ENCODE measurements at regions not wholly inside any gene's neighbourhood (a gene's known extent, or its start where the extent isn't known, plus 50 kb on each side); places are given as distances from the start of the nearest gene placed in this dataset.
"Not testable (repeated sequence)": the region's sequence is repeated elsewhere in the genome, so short reads cannot be mapped to it uniquely, and the experiment has no call there.

GRCh38 chr1:189021577-189021976 lies 1456.1 kb downstream of the BRINP3 start:
- no peak for DNase-seq (ENCODE audit: low spot score)

GRCh38 chr1:189022015-189022414 lies 1455.6 kb downstream of the BRINP3 start:
- DNase-seq (ENCODE audit: low spot score) = no peak

DNA sequence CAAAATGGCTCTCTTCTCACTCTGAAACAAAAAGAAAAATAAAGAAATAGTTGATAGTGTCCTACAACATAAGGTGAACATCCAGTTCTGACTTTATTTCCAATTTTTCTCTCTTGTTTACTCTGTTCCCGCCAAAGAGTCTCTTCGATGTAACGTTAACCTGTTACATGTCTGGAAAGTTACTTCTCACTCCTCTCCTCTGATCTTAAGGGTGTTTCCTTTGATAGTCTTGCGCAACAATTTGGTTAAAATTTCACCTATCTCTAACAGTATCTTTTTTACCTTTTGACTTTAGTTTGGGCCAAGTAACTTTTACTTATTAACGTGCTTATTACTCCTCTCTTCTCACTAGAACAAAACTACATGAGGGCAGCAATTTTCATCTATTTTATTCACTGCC lies 1450.2 kb downstream of the BRINP3 start:
- DNase-seq (ENCODE audit: low spot score) = no peak

- DNase-seq (ENCODE audit: low spot score) = no peak
These were observed 1444.5 kb downstream of the BRINP3 start for GRCh38 chr1:189033169-189033568.

GRCh38 chr1:189036628-189037027 lies 1441.0 kb downstream of the BRINP3 start:
- no peak for DNase-seq (ENCODE audit: low spot score)

DNA sequence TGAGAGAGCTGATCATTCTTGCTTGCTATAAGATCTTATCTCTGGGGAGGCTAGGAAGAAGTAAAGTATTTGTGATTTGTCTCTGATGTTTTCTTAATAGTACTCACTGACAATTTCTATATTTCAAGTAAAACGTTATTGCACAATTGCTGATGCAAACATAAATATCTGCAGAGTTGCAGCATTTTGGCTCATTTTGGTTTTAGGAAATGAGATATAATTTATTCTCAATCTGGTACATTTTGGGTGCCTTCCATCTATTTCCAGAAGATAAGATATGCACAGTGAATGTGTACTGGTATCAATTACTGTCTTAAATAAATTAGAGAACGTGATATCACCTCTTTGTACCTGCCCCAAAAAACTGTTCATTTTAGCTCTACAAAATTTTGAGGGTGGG lies 1431.5 kb downstream of the BRINP3 start:
- no peak for DNase-seq (ENCODE audit: low spot score)

DNA sequence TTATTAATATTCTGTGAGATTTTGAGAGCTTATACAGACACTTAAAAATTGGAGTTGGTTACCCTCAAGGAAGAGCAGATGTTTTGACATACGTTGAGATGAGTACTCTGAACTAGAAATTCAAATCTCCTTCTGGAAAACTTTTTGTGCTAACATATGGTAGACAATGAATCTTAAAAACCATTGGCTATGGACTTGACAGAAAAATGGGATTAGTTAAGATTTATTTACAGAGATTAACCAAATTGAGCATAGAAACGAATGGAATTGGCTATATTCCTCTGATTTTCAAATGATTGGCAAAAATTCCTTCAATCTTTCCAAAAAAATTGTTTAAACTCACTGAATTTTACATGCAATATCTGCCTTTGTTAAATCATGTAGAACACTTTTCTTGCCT lies 1392.9 kb downstream of the BRINP3 start:
- DNase-seq (ENCODE audit: low spot score) = no peak

- no peak for DNase-seq (ENCODE audit: low spot score)
These were observed 1373.7 kb downstream of the BRINP3 start for GRCh38 chr1:189103956-189104355.

DNA sequence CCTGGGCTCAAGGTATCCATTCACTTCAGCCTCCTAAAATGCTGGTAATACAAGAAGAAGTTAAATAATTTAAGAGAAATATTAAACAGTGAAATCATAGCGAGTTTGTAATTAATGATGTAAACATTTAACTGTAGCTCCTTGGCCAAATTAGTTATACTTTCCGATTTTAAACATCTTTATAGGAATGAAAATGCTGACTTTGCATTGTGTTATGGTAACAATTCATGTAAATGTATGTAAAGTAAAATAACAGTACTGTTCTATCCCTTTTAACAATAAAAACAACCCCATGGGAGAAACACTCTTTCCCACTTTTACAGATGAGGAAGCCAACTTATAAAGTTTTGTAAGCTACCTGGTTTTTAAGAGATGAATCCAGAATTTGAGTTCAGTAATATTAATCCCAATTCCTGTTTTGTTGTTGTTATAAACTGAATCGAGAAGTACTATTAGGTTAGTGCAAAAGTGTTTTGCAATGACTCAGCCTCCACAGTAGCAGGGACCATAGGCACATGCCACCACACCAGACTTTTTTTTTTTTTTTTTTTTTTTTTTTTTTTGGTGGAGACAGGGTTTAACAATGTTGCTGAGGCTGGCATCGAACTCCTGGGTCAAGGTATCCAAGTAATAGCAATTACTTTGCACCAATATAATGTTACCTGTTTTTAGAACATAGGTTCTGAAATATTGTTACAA lies 1360.4 kb downstream of the BRINP3 start:
- DNase-seq (ENCODE audit: low spot score) = no peak

DNA sequence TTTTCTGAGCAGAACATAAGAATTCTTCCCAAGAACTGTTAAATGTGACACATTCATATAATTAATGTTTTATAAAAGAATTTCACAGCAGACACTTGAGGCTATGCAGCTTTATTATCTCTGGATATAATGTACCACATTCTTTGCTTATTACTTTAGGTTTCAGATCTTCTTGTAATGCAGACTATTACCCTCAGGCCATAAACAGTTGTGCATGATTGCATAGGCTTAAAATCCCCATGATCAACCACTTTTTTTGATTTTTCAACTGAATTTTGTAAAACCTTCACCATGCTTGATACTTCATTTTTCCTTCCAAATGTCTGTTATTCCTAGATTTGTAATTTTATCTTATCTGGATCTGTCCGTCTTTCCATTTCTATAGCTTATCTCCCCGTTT lies 1355.7 kb downstream of the BRINP3 start:
- DNase-seq (ENCODE audit: low spot score) = no peak

GRCh38 chr1:189125694-189126093 lies 1352.0 kb downstream of the BRINP3 start:
- no peak for DNase-seq (ENCODE audit: low spot score)

DNA sequence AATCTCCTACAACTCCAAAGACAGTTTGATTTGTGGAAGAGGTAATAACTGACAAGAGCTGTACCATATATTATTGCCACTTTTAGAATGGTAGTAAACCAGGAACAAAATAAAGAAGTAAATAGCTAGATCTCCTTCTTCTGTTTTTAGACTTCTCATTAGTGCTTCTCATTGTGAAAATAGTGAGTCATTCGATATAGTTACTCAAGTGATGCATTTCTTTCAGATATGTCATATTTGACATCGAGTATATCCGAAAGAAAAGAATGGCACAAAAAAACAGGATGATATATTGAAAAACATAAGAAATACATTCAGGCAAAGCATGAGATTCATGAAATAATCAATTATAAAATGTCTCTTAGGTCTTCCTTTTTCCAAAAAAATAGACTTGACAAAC lies 1346.1 kb downstream of the BRINP3 start:
- no peak for DNase-seq (ENCODE audit: low spot score)

- not testable (repeated sequence) for DNase-seq (ENCODE audit: low spot score)
These were observed 1337.9 kb downstream of the BRINP3 start for GRCh38 chr1:189139748-189140147.

DNA sequence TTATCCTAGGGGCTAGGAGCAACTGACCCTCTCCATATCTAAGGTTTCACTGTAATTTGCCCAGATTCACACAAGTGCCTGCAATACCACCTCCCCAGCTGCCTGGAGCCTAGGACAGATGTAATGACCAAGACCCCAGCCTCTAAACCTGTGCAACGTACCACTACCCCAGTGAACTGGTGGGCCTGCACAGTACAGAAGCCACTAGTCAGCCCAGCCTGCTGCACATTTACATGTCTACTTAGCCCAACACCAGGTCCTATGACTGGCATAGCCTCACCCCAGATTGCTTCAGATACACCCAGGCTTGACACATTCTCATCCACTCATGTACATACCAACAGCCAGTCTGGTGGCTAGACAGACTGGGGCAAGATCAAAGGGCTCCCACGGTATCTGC lies 1336.6 kb downstream of the BRINP3 start:
- no peak for DNase-seq (ENCODE audit: low spot score)

GRCh38 chr1:189149547-189150375 lies 1327.9 kb downstream of the BRINP3 start:
- no peak for DNase-seq (ENCODE audit: low spot score)

DNA sequence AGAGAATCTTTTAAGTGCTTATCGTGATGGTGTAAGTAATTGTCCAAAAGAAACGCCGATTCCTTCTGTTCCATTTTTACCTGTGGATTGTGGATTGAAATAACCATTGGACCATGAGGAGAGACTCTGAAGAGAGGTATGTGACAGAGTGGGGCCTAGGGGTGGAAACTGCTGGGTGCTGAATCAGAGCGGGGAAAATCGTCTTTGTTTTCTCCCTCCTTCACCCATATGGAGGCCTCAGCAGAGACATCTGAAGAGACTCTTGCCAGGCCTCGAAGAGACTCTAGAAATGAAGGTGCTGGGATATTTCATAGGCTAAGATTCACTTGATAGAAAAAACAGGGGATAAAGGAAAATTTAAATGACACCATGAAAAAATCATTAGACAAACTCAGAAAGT lies 1327.0 kb downstream of the BRINP3 start:
- DNase-seq (ENCODE audit: low spot score) = no peak

GRCh38 chr1:189151361-189151760 lies 1326.3 kb downstream of the BRINP3 start:
- DNase-seq (ENCODE audit: low spot score) = no peak

DNA sequence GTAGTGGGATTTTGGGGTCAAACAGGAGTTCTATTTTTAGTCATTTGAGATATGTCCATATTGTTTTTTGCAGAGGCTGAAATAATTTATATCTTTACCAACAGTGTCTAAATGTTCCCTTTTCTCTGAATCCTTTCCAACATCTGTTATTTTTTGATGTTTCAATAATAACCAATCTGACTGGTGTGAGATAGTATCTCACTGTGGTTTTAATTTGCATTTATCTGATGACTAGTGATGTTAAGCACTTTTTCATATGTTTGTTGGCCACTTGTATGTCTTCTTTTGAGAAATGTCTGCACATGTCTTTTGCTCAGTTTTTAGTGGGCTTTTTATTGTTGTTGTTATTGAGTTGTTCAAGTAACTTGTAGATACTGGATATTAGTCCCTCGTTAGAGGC lies 1325.0 kb downstream of the BRINP3 start:
- no peak for DNase-seq (ENCODE audit: low spot score)

GRCh38 chr1:189158155-189158554 lies 1319.5 kb downstream of the BRINP3 start:
- no peak for DNase-seq (ENCODE audit: low spot score)

DNA sequence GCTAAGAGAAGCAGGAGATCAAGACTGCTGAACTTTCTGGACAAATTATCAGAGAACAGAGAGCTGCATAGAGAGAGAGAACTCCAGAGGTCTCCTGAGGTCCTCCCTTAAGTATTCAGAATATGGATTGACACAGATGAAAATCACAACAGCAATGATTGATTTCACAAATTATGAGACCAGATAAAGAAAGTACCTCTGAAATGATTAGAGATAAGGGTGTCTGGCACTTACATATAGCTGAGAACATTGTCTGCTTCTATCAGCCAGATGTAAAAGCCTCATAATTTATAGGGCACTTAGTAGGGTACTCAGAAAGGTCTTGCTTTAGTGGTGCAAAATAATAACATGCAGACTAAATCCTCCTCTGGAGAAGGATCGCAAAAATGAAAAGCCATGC lies 1301.8 kb downstream of the BRINP3 start:
- DNase-seq (ENCODE audit: low spot score) = no peak

- no peak for DNase-seq (ENCODE audit: low spot score)
These were observed 1297.6 kb downstream of the BRINP3 start for GRCh38 chr1:189180057-189180456.

DNA sequence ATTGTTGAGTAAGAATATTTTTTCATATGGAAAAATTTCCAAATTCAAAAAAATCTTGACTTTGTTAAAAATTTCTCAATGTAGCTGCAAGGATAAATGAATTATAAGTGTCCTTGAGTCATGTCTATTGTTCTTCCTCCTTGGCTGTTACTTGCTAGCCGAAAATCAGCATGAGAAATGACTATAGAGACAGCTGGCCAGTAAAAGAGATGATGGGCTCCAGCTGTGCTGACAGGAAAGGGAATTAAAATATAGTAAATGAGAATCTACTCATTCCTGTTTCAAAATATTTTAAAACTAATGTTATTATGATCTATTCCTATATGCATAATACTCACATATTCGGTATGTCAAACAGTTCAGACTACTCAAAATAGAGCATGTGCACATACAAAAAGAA lies 1292.6 kb downstream of the BRINP3 start:
- no peak for DNase-seq (ENCODE audit: low spot score)

DNA sequence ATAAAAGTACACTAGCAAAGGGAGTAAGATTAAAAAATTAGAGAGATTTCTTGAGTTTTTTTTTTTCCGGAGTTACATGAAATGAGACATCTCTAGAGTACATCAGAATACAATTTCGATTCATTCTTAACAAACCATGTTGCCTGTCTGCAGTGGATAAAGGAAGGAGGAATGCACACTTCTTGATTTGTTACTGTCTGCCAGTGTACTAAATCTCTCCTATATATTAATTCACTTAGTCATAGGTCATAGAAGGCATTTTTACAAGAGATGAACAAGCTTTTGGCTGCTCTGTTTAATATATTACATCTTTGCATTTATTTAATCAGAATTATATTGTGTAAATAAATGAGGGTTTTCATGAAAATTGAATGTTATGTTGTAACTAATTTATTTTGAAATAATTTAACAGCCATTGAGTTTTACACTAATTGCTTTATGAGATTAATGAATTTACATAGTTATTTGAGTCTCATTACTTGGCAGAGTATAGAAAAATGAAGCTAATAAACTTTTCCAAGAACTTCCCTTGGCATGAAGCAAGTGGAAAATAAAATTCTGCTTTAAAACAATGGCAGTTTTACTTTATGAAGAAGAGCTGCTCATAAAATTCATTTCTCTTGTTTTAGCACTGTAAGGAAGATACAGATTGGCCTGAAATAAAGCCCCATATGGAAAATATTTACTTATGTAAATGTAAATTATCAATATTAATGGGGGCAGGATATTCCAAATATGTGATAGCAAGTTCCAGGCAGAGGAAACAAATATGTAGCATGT lies 1284.7 kb downstream of the BRINP3 start:
- DNase-seq (ENCODE audit: low spot score) = no peak

Data from SW480 (cell line).